AG04450 (cell line): ENCODE measurements at regions not wholly inside any gene's neighbourhood (a gene's known extent, or its start where the extent isn't known, plus 50 kb on each side); places are given as distances from the start of the nearest gene placed in this dataset.

Source experiments
- CTCF ChIA-PET: fragments of 300-600, 350-600 bp; formaldehyde crosslinking; extraction: SDS; loops from one replicate; lab custom pipeline; 2022; ENCODE audit warnings: antibody characterized with exemption, inconsistent platforms; lab: Charles Lee
- POLR2A ChIA-PET: fragments of 350-600 bp; formaldehyde crosslinking; extraction: SDS; loops from one replicate; lab custom pipeline; 2021; ENCODE audit warnings: antibody characterized with exemption, inconsistent platforms; lab: Yijun Ruan, JAX
- DNase-seq: peaks from one replicate; pipeline ENCODE4 v3.0.0-alpha.2; 2011; ENCODE audit warnings: low read depth, low spot score
- H3K27ac ChIP-seq: one replicate; pipeline ENCODE4 v1.5.1; 2012; ENCODE audit warnings: low read depth, low read length, control low read depth
- H3K27me3 ChIP-seq: one replicate; pipeline ENCODE4 v1.6.0; 2012; ENCODE audit warnings: low read length; ENCODE audit not compliant: control insufficient read depth, insufficient read depth
- H3K4me3 ChIP-seq: 2 replicates; pipeline ENCODE4 v1.5.1; 2011; ENCODE audit warnings: mild to moderate bottlenecking, low read depth, low read length, control low read depth
- H3K9me3 ChIP-seq: 2 replicates; pipeline ENCODE4 v1.5.1; 2012; ENCODE audit warnings: low read length; ENCODE audit not compliant: control insufficient read depth, insufficient read depth
- TF ChIP-seq, protein P1 (sequence below): IDR thresholded peaks from 2 replicates; pipeline ENCODE4 v1.5.1; 2011; ENCODE audit warnings: low read depth, low read length, control low read depth, inconsistent platforms

- H3K9me3 ChIP-seq: no peaks in the 10 kb centered on the region
- no peak overlapping the region for H3K4me3 ChIP-seq
- no peak for DNase-seq
- H3K27ac ChIP-seq: no peak overlapping the region
- TF ChIP-seq, protein P1, sequence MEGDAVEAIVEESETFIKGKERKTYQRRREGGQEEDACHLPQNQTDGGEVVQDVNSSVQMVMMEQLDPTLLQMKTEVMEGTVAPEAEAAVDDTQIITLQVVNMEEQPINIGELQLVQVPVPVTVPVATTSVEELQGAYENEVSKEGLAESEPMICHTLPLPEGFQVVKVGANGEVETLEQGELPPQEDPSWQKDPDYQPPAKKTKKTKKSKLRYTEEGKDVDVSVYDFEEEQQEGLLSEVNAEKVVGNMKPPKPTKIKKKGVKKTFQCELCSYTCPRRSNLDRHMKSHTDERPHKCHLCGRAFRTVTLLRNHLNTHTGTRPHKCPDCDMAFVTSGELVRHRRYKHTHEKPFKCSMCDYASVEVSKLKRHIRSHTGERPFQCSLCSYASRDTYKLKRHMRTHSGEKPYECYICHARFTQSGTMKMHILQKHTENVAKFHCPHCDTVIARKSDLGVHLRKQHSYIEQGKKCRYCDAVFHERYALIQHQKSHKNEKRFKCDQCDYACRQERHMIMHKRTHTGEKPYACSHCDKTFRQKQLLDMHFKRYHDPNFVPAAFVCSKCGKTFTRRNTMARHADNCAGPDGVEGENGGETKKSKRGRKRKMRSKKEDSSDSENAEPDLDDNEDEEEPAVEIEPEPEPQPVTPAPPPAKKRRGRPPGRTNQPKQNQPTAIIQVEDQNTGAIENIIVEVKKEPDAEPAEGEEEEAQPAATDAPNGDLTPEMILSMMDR: no peak
- CTCF ChIA-PET: no interaction called here
- H3K27me3 ChIP-seq: no peaks in the 10 kb centered on the region
- POLR2A ChIA-PET: no interaction called here
These were observed 233.4 kb upstream of the GALNT5 start for GRCh38 chr2:157024129-157024528.

GRCh38 chr2:157032017-157032416 is 225.5 kb upstream of the GALNT5 start:
- ChIA-PET POLR2A (no interaction called here), CTCF (interaction anchor here (1.0 kb wide), 1 partner anchor 270 kb away, joined by 3 read pairs; no protein-coding TSS in a partner anchor)
- Histone ChIP-seq H3K9me3 (no peaks in the 10 kb centered on the region), H3K27me3 (no peaks in the 10 kb centered on the region), H3K27ac (no peak overlapping the region), H3K4me3 (no peak overlapping the region)
- peak; percentile 44 for DNase-seq
- TF ChIP-seq, protein P1: no peak

- Histone ChIP-seq H3K27me3 (no peaks in the 10 kb centered on the region), H3K27ac (no peak overlapping the region), H3K9me3 (no peaks in the 10 kb centered on the region), H3K4me3 (no peak overlapping the region)
- TF ChIP-seq, protein P1: no peak
- POLR2A ChIA-PET: no interaction called here
- no peak for DNase-seq
- CTCF ChIA-PET: no interaction called here
These were observed 220.8 kb upstream of the GALNT5 start for GRCh38 chr2:157036726-157037125.

DNA sequence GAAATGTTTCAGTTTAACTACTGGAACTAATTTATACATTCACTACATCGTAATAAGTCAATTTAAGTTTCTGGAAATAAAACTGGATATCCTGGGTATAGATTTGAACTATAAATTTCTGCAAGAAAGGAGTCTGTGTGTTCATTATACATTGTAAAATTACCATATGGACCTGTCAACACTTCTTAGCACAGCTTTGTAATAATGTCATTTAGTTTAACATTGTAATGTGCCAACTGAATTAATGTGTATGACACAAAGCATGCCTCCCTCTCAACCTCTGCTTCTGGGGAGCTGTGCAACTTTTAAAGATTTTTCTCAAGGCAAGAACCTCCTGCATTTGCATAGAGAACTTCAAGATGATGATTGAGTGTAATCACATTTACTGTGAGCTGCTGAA is 213.7 kb upstream of the GALNT5 start:
- CTCF ChIA-PET: no interaction called here
- no peaks in the 10 kb centered on the region for H3K27me3 ChIP-seq
- H3K4me3 ChIP-seq: no peak overlapping the region
- POLR2A ChIA-PET: no interaction called here
- no peak for DNase-seq
- H3K27ac ChIP-seq: no peak overlapping the region
- no peaks in the 10 kb centered on the region for H3K9me3 ChIP-seq
- TF ChIP-seq, protein P1: no peak

GRCh38 chr2:157046396-157046795 is 211.1 kb upstream of the GALNT5 start:
- H3K27me3 ChIP-seq: no peaks in the 10 kb centered on the region
- DNase-seq: no peak
- H3K9me3 ChIP-seq: no peaks in the 10 kb centered on the region
- TF ChIP-seq, protein P1: no peak
- ChIA-PET POLR2A (no interaction called here), CTCF (interaction anchor here (0.6 kb wide), 1 partner anchor 828 kb away, joined by 3 read pairs; no protein-coding TSS in a partner anchor)
- no peak overlapping the region for H3K4me3 ChIP-seq
- H3K27ac ChIP-seq: no peak overlapping the region
